HCT116 (cell line): ENCODE measurements at regions not wholly inside any gene's neighbourhood (a gene's known extent, or its start where the extent isn't known, plus 50 kb on each side); places are given as distances from the start of the nearest gene placed in this dataset.
A peak's percentile ranks its signal among the peaks of the same experiment; 100 is the strongest.

Source experiments
- ATAC-seq: fragments of 200-7000 bp; cut with Tn5 transposase; 2 replicates; pipeline ENCODE4 v1.9.1; 2020; ENCODE audit warnings: mild to moderate bottlenecking, moderate library complexity
- BruUV-seq: library from RNA; stranded (reverse); fragments of 400-500 nt; replicated peaks from 2 replicates; lab custom pipeline; 2021; lab: Mats Ljungman, UMichigan
- CTCF ChIA-PET: fragments of 300-600 bp; sonication (Branson Sonifier 250); formaldehyde crosslinking; loops from one replicate; lab custom pipeline; 2021; ENCODE audit warnings: antibody characterized with exemption; lab: Charles Lee
- POLR2A ChIA-PET: fragments of 300-600, 350-600 bp; sonication (Branson Sonifier 250); formaldehyde crosslinking; loops from one replicate; lab custom pipeline; 2021; ENCODE audit warnings: antibody characterized with exemption; lab: Charles Lee
- RAD21 ChIA-PET, 2 experiments: fragments of 300-600 bp; sonication (Branson Sonifier 250); formaldehyde crosslinking; loops; one replicate each; lab custom pipeline; 2023; ENCODE audit warnings: low total read pairs in 2 of 2; ENCODE audit not compliant: uncharacterized antibody in 2 of 2, unreplicated experiment in 2 of 2, low non-redundant PET in 1 of 2; lab: Charles Lee
- DNase-seq: peaks from one replicate; pipeline ENCODE4 v3.0.0-alpha.2; 2010; ENCODE audit warnings: low read depth, low spot score
- H2AFZ ChIP-seq: fragments of 200-600 bp; shearing (Covaris generic), sonication (generic); 2 replicates; pipeline ENCODE4 v1.6.1; 2017; ENCODE audit warnings: low read depth, mixed run types, mixed read lengths, antibody characterized with exemption, low read length; ENCODE audit not compliant: poor library complexity, severe bottlenecking
- H3K27ac ChIP-seq: 2 replicates; pipeline ENCODE4 v1.5.1; 2012; ENCODE audit warnings: low read depth, low read length
- H3K27me3 ChIP-seq: fragments of 200-600 bp; sonication (generic); 2 replicates; pipeline ENCODE4 v1.6.1; 2016; ENCODE audit warnings: mixed run types, low read length, mixed read lengths; ENCODE audit not compliant: insufficient read depth
- H3K36me3 ChIP-seq, 2 experiments: fragments of 200-500 bp in 1 of 2; fragments of 200-600 bp in 1 of 2; sonication (Bioruptor generic) in 1 of 2; sonication (generic) in 1 of 2; 2 replicates each; pipeline versions ENCODE4 v1.5.1 to v1.6.1; 2014 to 2016; ENCODE audit warnings: low read length in 2 of 2, inconsistent platforms in 1 of 2, mixed read lengths in 1 of 2, mixed run types in 1 of 2; ENCODE audit not compliant: insufficient read depth in 2 of 2, control insufficient read depth in 1 of 2
- H3K4me1 ChIP-seq, 2 experiments: fragments of 200-600 bp in 1 of 2; sonication (generic) in 1 of 2; 2 replicates each; pipeline versions ENCODE4 v1.5.1 to v1.6.1; 2012 to 2017; ENCODE audit warnings: low read length in 2 of 2, inconsistent platforms in 1 of 2, mild to moderate bottlenecking in 1 of 2, mixed read lengths in 1 of 2, mixed run types in 1 of 2, moderate library complexity in 1 of 2; ENCODE audit not compliant: insufficient read depth in 2 of 2, control insufficient read depth in 1 of 2
- H3K4me2 ChIP-seq: fragments of 200-600 bp; sonication (generic); 2 replicates; pipeline ENCODE4 v1.6.1; 2017; ENCODE audit warnings: mixed run types, low read length, mixed read lengths
- H3K4me3 ChIP-seq, 2 experiments: fragments of 200-600 bp in 1 of 2; sonication (generic) in 1 of 2; replicated peaks in 1 of 2; 2 replicates each; pipeline ENCODE4 v1.5.1; 2011 to 2016; ENCODE audit warnings: low read length in 2 of 2, control low read depth in 1 of 2, low read depth in 1 of 2, mild to moderate bottlenecking in 1 of 2, mixed read lengths in 1 of 2, mixed run types in 1 of 2
- H3K79me2 ChIP-seq: fragments of 200-600 bp; sonication (generic); 2 replicates; pipeline ENCODE4 v1.6.1; 2017; ENCODE audit warnings: mild to moderate bottlenecking, mixed run types, low read length, moderate library complexity, mixed read lengths; ENCODE audit not compliant: insufficient read depth
- H3K9ac ChIP-seq: fragments of 200-600 bp; sonication (generic); 2 replicates; pipeline ENCODE4 v1.6.1; 2016; ENCODE audit warnings: low read length, mixed read lengths
- H3K9me2 ChIP-seq: fragments of 200-600 bp; sonication (generic), shearing (Covaris generic); 2 replicates; pipeline ENCODE4 v1.6.1; 2017; ENCODE audit warnings: mixed run types, mild to moderate bottlenecking, moderate library complexity; ENCODE audit not compliant: insufficient read depth
- H3K9me3 ChIP-seq, 2 experiments: fragments of 200-500 bp in 1 of 2; fragments of 200-600 bp in 1 of 2; sonication (Bioruptor generic) in 1 of 2; sonication (generic) in 1 of 2; 2 replicates each; pipeline ENCODE4 v1.6.1; 2014 to 2017; ENCODE audit warnings: low read length in 2 of 2, mixed read lengths in 2 of 2, inconsistent platforms in 1 of 2, low read depth in 1 of 2, mild to moderate bottlenecking in 1 of 2, mixed run types in 1 of 2, moderate library complexity in 1 of 2; ENCODE audit not compliant: control insufficient read depth in 1 of 2, insufficient read depth in 1 of 2
- H4K20me1 ChIP-seq: fragments of 200-600 bp; sonication (generic), shearing (Covaris generic); 2 replicates; pipeline ENCODE4 v1.6.1; 2017; ENCODE audit warnings: mixed run types, mild to moderate bottlenecking, moderate library complexity; ENCODE audit not compliant: insufficient read depth
- ATF3 ChIP-seq: IDR thresholded peaks from 2 replicates; pipeline ENCODE4 v1.6.1; 2012
- CBX3 ChIP-seq: IDR thresholded peaks from 2 replicates; pipeline ENCODE4 v1.6.1; 2012; ENCODE audit warnings: low read depth
- CEBPB ChIP-seq: IDR thresholded peaks from 2 replicates; pipeline ENCODE4 v1.6.1; 2012; ENCODE audit warnings: low read depth
- CTCF ChIP-seq, 3 experiments: fragments of 200-600 bp in 1 of 3; sonication (generic) in 1 of 3; IDR thresholded peaks in 2 of 3; conservative IDR thresholded peaks in 1 of 3; 2 replicates each; pipeline ENCODE4 v1.5.1; 2012 to 2017; ENCODE audit warnings: low read depth in 2 of 3, low read length in 2 of 3, antibody characterized with exemption in 1 of 3, borderline replicate concordance in 1 of 3, control low read depth in 1 of 3, mild to moderate bottlenecking in 1 of 3, mixed read lengths in 1 of 3, mixed run types in 1 of 3, moderate library complexity in 1 of 3; ENCODE audit not compliant: insufficient read depth in 1 of 3
- EGR1 ChIP-seq: IDR thresholded peaks from 2 replicates; pipeline ENCODE4 v1.6.1; 2012; ENCODE audit warnings: low read depth
- EZH2 ChIP-seq: fragments of 200-600 bp; sonication (generic); IDR thresholded peaks from 2 replicates; pipeline ENCODE4 v1.6.1; 2017; ENCODE audit warnings: antibody characterized with exemption, mixed run types
- EZH2phosphoT487 ChIP-seq: fragments of 200-600 bp; IDR thresholded peaks from 2 replicates; pipeline ENCODE4 v1.6.1; 2018; ENCODE audit warnings: antibody characterized with exemption, borderline replicate concordance
- FOSL1 ChIP-seq: IDR thresholded peaks from 2 replicates; pipeline ENCODE4 v1.6.1; 2012; ENCODE audit warnings: low read depth
- JUND ChIP-seq: IDR thresholded peaks from 2 replicates; pipeline ENCODE4 v1.6.1; 2012
- MAX ChIP-seq: IDR thresholded peaks from 2 replicates; pipeline ENCODE4 v1.6.1; 2012
- POLR2A ChIP-seq: IDR thresholded peaks from 2 replicates; pipeline ENCODE4 v1.7.0; 2011; ENCODE audit warnings: borderline replicate concordance; ENCODE audit not compliant: insufficient read depth, insufficient read length; ENCODE audit errors: extremely low read depth
- POLR2AphosphoS5 ChIP-seq: IDR thresholded peaks from 2 replicates; pipeline ENCODE4 v1.6.1; 2011; ENCODE audit warnings: mild to moderate bottlenecking, low read depth, low read length, moderate library complexity
- RAD21 ChIP-seq: IDR thresholded peaks from 2 replicates; pipeline ENCODE4 v1.6.1; 2012; ENCODE audit warnings: low read depth, mild to moderate bottlenecking
- REST ChIP-seq: IDR thresholded peaks from 2 replicates; pipeline ENCODE4 v1.6.1; 2012; ENCODE audit warnings: low read depth
- SIN3A ChIP-seq: IDR thresholded peaks from 2 replicates; pipeline ENCODE4 v1.6.1; 2012; ENCODE audit warnings: low read depth
- SRF ChIP-seq: IDR thresholded peaks from 2 replicates; pipeline ENCODE4 v1.6.1; 2012; ENCODE audit warnings: low read depth
- TCF7L2 ChIP-seq: IDR thresholded peaks from 2 replicates; pipeline ENCODE4 v1.7.0; 2011; ENCODE audit warnings: borderline replicate concordance, inconsistent platforms; ENCODE audit not compliant: insufficient read depth, insufficient read length; ENCODE audit errors: extremely low read depth
- ZFX ChIP-seq: fragments of 450-650 bp; IDR thresholded peaks from 2 replicates; pipeline ENCODE4 v1.6.1; 2017
- intact Hi-C: fragments of 100-400 bp; cut with micrococcal nuclease; formaldehyde crosslinking; loops from 2 replicates; pipeline ENCODE4 v1.10.0; 2022

DNA sequence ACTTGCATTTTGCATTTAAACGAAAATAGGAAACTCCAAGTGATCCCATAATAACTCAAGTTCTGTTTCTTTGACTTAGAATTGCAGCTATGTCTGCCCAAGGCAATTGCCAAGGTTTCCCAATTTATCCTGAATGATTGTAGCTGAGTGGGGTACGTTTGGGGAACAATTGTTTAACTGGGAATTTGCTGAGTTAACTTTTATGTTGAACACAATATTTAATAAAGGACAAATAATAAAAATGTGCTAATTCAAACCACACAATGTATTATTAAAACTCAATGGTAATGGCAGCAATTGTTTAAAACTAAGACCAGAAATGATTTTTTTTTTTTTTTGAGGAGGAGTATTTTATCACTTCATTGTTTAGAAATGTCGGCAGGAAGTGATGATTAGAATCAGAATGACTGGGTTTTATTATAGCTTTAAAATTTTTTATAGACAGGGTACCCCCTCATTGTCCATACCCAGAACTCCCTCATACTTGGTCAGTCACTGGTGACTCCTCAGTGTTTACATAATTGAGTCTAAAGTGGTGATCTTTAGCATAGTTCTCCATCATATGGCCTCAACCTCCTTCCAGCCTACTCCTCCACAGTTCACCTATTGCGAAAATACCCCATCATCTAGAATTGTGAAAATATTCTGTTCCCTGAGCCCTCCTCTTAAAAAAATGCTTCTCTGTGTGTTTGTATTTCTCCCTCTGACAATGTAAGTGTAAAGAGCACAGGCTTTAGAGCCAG, 389.2 kb upstream of the CITED2 start:
- peak overlapping the region; percentile 67 for H3K4me2 ChIP-seq
- H3K9me2 ChIP-seq = no peaks in the 10 kb centered on the region
- H3K27ac ChIP-seq = no peak overlapping the region
- ChIA-PET POLR2A (interaction anchor here (0.9 kb wide), 1 partner anchor 389 kb away, joined by 3 read pairs; the partner anchor contains the start of gene CITED2), RAD21 (no interaction called here), CTCF (no interaction called here)
- intact Hi-C loops = no loop called here
- no peaks in the 10 kb centered on the region for H3K79me2 ChIP-seq
- BruUV-seq = no TSS peak
- no peak for TF ChIP-seq CBX3
- TF ChIP-seq REST = no peak
- TF ChIP-seq SIN3A = no peak
- no peak for TF ChIP-seq EZH2phosphoT487
- no peak for TF ChIP-seq POLR2A
- TF ChIP-seq TCF7L2 = no peak
- no peak for TF ChIP-seq EGR1
- TF ChIP-seq POLR2AphosphoS5 = no peak
- no peak for TF ChIP-seq FOSL1
- TF ChIP-seq JUND = no peak
- no peak for TF ChIP-seq EZH2
- no peak for TF ChIP-seq ZFX
- TF ChIP-seq ATF3 = no peak
- no peak for TF ChIP-seq CTCF (IDR thresholded peaks at IDR 0.05 in 2 of 3, conservative IDR thresholded peaks at IDR 0.05 in 1 of 3; ENCODE audit: borderline replicate concordance in 1 of 3, insufficient read depth in 1 of 3, low read depth in 2 of 3, low read length in 2 of 3)
- no peak for TF ChIP-seq RAD21
- TF ChIP-seq SRF = no peak
- TF ChIP-seq MAX = no peak
- TF ChIP-seq CEBPB = no peak
- no peaks in the 10 kb centered on the region for H4K20me1 ChIP-seq
- no peaks in the 10 kb centered on the region for H3K36me3 ChIP-seq
- H3K4me3 ChIP-seq = no peak overlapping the region
- H2AFZ ChIP-seq = peak overlapping the region; percentile 69
- H3K9me3 ChIP-seq = no peaks in the 10 kb centered on the region
- H3K27me3 ChIP-seq = no peaks in the 10 kb centered on the region
- H3K4me1 ChIP-seq = peaks cover 22 to 46% of the 10 kb centered on the region in 2 experiments
- no peak overlapping the region for H3K9ac ChIP-seq
- DNase-seq (no peak), ATAC-seq (no peak)
